ENCODE measurements at regions not wholly inside any gene's neighbourhood (a gene's known extent, or its start where the extent isn't known, plus 50 kb on each side); places are given as distances from the start of the nearest gene placed in this dataset.

GRCh38 chr9:4435197-4435596 is 55.1 kb upstream of the SLC1A1 start:
- DNase-seq (ENCODE audit: low read depth): peak; percentile 87

GRCh38 chr9:4433379-4433778 is 56.9 kb upstream of the SLC1A1 start:
- no peak for DNase-seq (ENCODE audit: low read depth)

GRCh38 chr9:4430432-4431261 is 59.6 kb upstream of the SLC1A1 start:
- DNase-seq (ENCODE audit: low read depth): peak; percentile 53

GRCh38 chr9:4425319-4426045 is 64.8 kb upstream of the SLC1A1 start:
- peak; percentile 71 for DNase-seq (ENCODE audit: low read depth)

GRCh38 chr9:4424891-4425290 is 65.4 kb upstream of the SLC1A1 start:
- no peak for DNase-seq (ENCODE audit: low read depth)

GRCh38 chr9:4424038-4424437 is 66.2 kb upstream of the SLC1A1 start:
- no peak for DNase-seq (ENCODE audit: low read depth)

- no peak for DNase-seq (ENCODE audit: low read depth)
Observed at GRCh38 chr9:4423207-4423610, 67.1 kb upstream of the SLC1A1 start.

GRCh38 chr9:4422495-4422894 is 67.8 kb upstream of the SLC1A1 start:
- no peak for DNase-seq (ENCODE audit: low read depth)

- no peak for DNase-seq (ENCODE audit: low read depth)
Observed at GRCh38 chr9:4421847-4422246, 68.4 kb upstream of the SLC1A1 start.

- DNase-seq (ENCODE audit: low read depth): no peak
Observed at GRCh38 chr9:4420351-4420750, 69.9 kb upstream of the SLC1A1 start.

- DNase-seq (ENCODE audit: low read depth): peak; percentile 80
Observed at GRCh38 chr9:4417578-4418325, 72.5 kb upstream of the SLC1A1 start.

- DNase-seq (ENCODE audit: low read depth): no peak
Observed at GRCh38 chr9:4416467-4416866, 73.8 kb upstream of the SLC1A1 start.

- peak; percentile 13 for DNase-seq (ENCODE audit: low read depth)
Observed at GRCh38 chr9:4415281-4415680, 75.0 kb upstream of the SLC1A1 start.

GRCh38 chr9:4413856-4414255 is 76.4 kb upstream of the SLC1A1 start:
- no peak for DNase-seq (ENCODE audit: low read depth)

GRCh38 chr9:4404156-4404555 is 86.1 kb upstream of the SLC1A1 start:
- no peak for DNase-seq (ENCODE audit: low read depth)

GRCh38 chr9:4402501-4402900 is 87.8 kb upstream of the SLC1A1 start:
- no peak for DNase-seq (ENCODE audit: low read depth)

- no peak for DNase-seq (ENCODE audit: low read depth)
Observed at GRCh38 chr9:4400731-4401130, 89.5 kb upstream of the SLC1A1 start.

GRCh38 chr9:4397917-4398316 is 92.4 kb upstream of the SLC1A1 start:
- DNase-seq (ENCODE audit: low read depth): peak; percentile 63

- DNase-seq (ENCODE audit: low read depth): no peak
Observed at GRCh38 chr9:4393806-4394523, 94.1 kb upstream of the GLIS3 start.

GRCh38 chr9:4389755-4390154 is 89.9 kb upstream of the GLIS3 start:
- DNase-seq (ENCODE audit: low read depth): no peak

GRCh38 chr9:4389003-4389402 is 89.1 kb upstream of the GLIS3 start:
- DNase-seq (ENCODE audit: low read depth): no peak

GRCh38 chr9:4386819-4387218 is 87.0 kb upstream of the GLIS3 start:
- DNase-seq (ENCODE audit: low read depth): no peak

Measured in amniotic epithelial cell (primary cell).